Endometrium (tissue), 2 donors: ENCODE measurements at regions not wholly inside any gene's neighbourhood (a gene's known extent, or its start where the extent isn't known, plus 50 kb on each side); places are given as distances from the start of the nearest gene placed in this dataset.

Experiments used
- FAIRE-seq: peaks from 2 replicates; lab custom pipeline; 2012; peaks lifted over from hg19 to GRCh38; lab: Jason Lieb, UNC
- donor health status: control.
- donor health status: control.

- no peak for FAIRE-seq
Measured at GRCh38 chr2:224325941-224326340, 76.0 kb downstream of the FAM124B start.

- no peak for FAIRE-seq
Measured at GRCh38 chr2:224324604-224325003, 77.3 kb downstream of the FAM124B start.

- FAIRE-seq, result no peak
Measured at GRCh38 chr2:224320660-224321059, 81.2 kb downstream of the FAM124B start.

- FAIRE-seq, result no peak
Measured at GRCh38 chr2:224319750-224320149, 82.2 kb downstream of the FAM124B start.

GRCh38 chr2:224312741-224313140 lies 89.2 kb downstream of the FAM124B start:
- FAIRE-seq, result no peak

- FAIRE-seq, result no peak
Measured at GRCh38 chr2:224310943-224311625, 90.8 kb downstream of the FAM124B start.

- no peak for FAIRE-seq
Measured at GRCh38 chr2:224309176-224309575, 92.7 kb downstream of the FAM124B start.

GRCh38 chr2:224308272-224308911 lies 93.5 kb downstream of the FAM124B start:
- FAIRE-seq, result no peak

- FAIRE-seq, result no peak
Measured at GRCh38 chr2:224302952-224303351, 99.0 kb downstream of the FAM124B start.

- FAIRE-seq, result no peak
Measured at GRCh38 chr2:224293976-224294375, 107.9 kb downstream of the FAM124B start.

GRCh38 chr2:224287531-224287930 lies 114.4 kb downstream of the FAM124B start:
- no peak for FAIRE-seq

- no peak for FAIRE-seq
Measured at GRCh38 chr2:224286923-224287322, 115.0 kb downstream of the FAM124B start.

GRCh38 chr2:224284134-224284946 lies 117.6 kb downstream of the FAM124B start:
- peak; percentile 69 for FAIRE-seq

- no peak for FAIRE-seq
Measured at GRCh38 chr2:224283466-224283965, 118.4 kb downstream of the FAM124B start.

GRCh38 chr2:224281374-224281773 lies 120.5 kb downstream of the FAM124B start:
- no peak for FAIRE-seq

- no peak for FAIRE-seq
Measured at GRCh38 chr2:224278531-224278930, 123.4 kb downstream of the FAM124B start.

GRCh38 chr2:224276251-224276650 lies 125.7 kb downstream of the FAM124B start:
- no peak for FAIRE-seq

GRCh38 chr2:224272237-224272910 lies 129.5 kb downstream of the FAM124B start:
- FAIRE-seq, result no peak

- FAIRE-seq, result no peak
Measured at GRCh38 chr2:224271617-224272236, 130.2 kb downstream of the FAM124B start.

- FAIRE-seq, result peak; percentile 60
Measured at GRCh38 chr2:224268441-224268840, 133.5 kb downstream of the FAM124B start.

GRCh38 chr2:224264259-224264658 lies 137.6 kb downstream of the FAM124B start:
- FAIRE-seq, result no peak

- FAIRE-seq, result no peak
Measured at GRCh38 chr2:224263571-224264043, 138.3 kb downstream of the FAM124B start.
